NT2/D1 (cell line): ENCODE measurements at regions not wholly inside any gene's neighbourhood (a gene's known extent, or its start where the extent isn't known, plus 50 kb on each side); places are given as distances from the start of the nearest gene placed in this dataset.

ENCODE experiments used
- SUZ12 ChIP-seq: IDR thresholded peaks from 2 replicates; pipeline ENCODE4 v1.6.1; 2011; ENCODE audit not compliant: insufficient read length, insufficient read depth; ENCODE audit errors: extremely low read depth
- YY1 ChIP-seq: IDR thresholded peaks from 2 replicates; pipeline ENCODE4 v1.6.1; 2011; ENCODE audit not compliant: insufficient read length, insufficient read depth

GRCh38 chr15:69760258-69760845 is 307.7 kb downstream of the RPLP1 start:
- TF ChIP-seq YY1 (no peak), SUZ12 (no peak)
